ENCODE measurements at regions not wholly inside any gene's neighbourhood (a gene's known extent, or its start where the extent isn't known, plus 50 kb on each side); places are given as distances from the start of the nearest gene placed in this dataset.
"Not testable (repeated sequence)": the region's sequence is repeated elsewhere in the genome, so short reads cannot be mapped to it uniquely, and the experiment has no call there.

DNA sequence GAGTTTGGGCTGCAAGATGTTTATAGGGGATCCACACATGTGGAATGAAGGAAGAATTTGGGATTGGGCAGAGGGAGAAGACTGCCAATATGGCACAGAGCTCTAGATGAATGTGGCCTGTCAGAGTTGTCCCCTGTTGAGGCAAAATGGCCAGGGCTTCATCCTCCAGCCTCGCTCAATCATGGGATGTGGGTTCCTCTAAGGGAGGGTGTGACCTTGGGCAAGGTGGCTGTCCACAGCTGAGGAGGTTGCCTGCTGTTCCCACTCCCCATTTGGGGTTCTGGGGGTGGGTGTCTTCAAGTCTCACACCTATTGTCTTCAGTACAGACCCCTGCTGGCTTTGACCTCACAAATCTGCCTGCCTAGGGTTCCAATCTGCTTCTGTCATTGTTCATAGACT is 121.6 kb upstream of the FAM204A start:
- DNase-seq = no peak

DNA sequence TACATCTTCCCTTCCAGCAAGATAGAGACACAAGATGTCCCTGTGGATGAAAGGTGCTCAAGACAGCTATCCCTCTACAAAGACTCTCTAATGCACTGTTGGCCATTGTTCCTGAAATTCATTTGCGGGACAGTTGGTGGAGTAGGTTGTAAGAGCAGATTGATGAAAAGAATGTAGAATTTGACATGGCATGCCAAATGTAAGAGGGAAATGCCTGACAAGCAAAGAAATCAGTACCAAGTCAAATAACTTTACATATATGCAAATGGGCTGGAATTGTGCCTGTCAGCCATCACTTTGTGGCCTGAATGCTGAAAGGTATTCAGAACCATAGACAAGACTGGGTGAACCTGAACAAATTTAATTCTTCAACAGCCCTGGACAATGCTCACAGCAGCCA is 120.3 kb upstream of the FAM204A start:
- no peak for DNase-seq

DNA sequence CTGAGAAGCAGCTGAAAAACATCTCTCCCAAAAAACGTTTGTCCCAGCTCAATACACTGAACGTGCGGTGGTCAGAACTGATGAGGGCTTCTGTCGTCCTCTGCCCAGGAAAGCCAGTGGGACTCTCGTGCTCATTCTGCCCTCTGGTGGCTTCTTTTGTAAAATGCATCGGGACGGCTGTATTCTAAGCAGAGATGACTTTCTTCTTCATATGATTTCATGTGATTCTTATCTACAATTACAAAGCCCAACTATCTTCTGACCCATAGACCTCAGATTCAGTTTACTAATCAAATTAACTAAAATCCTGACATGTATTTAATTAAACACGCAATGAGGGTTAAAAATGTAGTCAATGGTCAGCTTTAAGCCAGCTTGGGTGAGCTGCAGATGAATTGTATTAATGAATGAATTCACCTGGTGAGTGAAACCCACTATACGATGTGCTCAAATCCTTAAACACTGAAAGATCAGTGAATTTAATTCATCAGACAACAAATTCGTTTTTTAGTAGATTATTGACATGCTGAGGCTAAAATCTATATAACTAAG is 117.6 kb upstream of the FAM204A start:
- peak; percentile 26 for DNase-seq

DNA sequence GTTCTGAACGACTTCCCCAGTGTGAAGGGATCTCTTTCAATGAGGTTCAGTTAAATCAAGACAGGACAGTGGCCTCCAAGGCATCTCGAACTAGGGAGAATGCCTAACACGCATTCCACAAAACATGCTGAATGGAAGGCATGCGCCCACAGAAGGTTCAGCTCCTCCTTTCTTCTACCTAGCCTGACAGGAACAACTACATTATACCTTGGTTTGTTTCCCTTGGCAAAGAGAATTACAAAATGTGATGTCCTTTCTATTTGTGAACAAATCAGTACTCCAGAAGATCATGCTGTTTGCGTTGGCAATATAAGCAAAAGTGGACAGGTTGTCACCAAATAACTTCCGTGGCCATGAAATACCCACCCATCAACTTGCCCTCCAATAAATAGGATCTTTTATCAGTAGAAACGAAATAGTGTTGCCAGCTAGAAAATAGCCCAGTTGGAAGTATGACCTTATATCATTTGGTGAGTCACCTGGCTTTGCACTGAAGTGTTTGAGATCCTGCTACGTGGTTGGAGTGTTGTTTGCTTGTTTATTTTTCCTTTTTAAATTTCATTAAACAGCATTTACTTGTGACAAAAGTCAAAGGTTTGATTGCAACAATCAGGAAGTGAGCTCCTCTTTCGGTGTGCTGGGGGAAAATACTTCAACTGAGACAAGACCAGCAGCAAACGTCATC is 117.0 kb upstream of the FAM204A start:
- DNase-seq = no peak

DNA sequence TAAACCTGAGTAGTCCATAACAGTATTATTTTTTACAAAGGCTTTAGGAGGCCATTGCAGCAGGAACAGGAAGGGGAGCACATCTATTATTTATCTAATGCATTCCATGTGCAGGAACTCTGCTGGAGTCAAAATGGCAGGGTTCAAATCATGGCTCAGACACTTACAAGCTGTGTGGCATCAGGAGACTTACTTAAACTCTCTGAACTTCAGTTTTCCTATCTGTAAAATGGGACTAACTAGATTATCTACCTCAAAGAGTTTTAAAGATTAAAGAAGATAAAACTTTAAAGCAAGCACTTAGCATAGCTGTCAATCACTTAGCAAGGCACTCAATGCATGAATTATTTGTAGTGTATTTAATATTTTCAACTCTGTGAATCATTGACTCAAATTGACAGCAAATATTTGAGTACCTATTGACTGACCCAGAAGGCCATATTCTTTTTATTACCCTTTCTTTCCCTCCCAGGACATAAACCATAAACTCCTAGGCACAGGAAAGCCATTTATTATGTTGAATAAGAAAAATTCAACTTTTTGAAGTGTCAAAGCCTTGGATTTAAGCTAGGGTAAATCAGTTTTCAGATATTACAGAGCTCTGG is 115.8 kb upstream of the FAM204A start:
- DNase-seq = no peak

DNA sequence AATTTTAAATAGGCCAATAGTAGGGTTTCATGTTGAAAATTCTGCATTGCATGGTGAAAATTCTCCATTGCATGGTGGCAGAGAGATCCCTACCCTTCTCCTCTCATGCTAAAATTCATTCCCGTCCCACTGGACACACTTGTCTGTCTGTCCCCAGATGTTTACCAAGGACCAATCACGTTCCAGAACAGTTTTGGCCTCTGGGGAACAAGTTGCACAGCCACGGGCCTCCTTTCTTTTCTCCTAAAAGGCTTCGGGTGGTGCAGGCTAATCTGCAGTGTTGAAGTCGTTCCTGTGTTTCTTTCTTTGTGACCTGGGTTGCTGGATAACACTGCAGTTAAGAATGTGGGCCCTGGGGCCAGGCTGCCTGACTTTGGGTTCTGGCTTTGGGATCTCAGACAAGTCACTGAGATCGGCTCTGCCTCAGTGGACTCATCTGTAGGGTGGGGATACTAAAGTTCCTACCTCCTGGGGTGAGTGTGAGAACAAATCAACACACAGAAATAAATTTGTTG is 113.1 kb upstream of the FAM204A start:
- DNase-seq = no peak

DNA sequence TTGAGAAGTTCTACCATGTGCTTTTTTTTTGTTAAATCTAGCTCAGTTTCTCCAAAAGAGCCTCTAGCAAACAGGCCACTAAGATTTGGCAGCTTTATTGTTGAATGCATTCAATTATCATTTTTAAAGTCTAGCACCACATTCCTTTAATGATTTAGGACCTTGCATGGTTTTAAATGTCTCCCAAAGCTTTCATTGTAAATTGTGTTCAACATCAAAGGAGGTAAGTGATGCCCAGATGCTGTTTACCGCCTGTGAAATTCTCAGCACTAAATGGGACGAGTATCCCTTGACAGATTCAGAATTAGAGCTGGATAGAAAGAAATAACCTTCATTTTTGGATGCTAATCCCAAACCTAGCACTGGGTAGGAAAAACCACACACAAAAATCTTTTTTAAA is 112.1 kb upstream of the FAM204A start:
- DNase-seq = no peak

DNA sequence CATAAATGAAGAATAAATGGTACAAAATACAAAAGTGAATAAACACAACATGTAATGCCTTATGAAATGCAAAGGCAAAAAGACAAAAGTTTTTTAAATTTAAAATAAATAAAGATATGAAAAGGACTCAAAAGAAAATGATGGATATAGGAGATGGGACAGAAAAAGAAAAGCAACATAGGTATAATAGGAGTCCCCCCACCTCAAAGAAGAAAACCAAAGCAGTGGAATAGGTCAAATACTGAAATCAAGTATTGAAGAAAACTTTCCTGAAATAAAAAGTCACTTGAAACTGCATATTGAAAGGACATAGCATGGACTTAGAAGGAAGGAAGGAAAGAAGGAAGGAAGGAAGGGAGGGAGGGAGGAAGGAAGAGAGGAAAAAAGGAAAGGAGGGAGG is 110.0 kb upstream of the FAM204A start:
- DNase-seq = no peak

DNA sequence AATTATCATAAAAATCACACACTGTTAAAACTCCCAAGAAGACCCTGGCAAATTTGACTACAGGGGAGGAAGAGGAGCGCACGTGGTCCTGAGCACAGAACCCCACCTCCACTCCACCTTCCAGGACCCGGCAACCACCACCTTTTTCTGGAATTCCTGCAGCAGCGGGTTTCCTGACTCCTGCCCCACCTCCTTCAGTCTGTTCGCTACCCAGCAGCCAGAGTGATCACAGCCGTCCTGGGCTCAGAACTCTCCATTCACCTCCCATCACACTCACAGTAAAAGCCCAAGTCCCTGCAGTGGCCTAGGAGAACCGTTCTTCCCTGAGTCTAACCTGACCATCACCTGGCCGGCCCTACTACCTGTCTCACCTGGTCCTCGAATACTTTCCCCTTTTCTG is 107.4 kb upstream of the FAM204A start:
- DNase-seq = no peak

DNA sequence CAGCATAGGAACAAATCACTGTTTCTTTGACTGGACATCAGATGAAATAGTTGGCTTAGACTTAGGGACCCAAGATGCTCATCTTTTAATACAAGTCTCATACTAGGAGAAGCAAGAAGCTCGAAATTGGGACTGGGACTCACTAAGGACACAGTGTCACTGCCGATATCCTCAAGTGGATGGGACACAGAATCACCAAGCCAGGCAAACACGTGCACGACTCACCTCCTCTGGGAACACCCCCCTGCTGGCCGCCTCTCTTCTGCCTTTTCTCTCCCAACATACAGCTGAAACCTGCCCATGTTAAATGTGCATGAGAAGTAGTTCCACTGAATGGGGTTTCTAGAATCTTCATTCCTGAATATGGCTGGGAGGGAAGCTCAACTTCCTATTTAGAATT is 106.6 kb upstream of the FAM204A start:
- no peak for DNase-seq

DNA sequence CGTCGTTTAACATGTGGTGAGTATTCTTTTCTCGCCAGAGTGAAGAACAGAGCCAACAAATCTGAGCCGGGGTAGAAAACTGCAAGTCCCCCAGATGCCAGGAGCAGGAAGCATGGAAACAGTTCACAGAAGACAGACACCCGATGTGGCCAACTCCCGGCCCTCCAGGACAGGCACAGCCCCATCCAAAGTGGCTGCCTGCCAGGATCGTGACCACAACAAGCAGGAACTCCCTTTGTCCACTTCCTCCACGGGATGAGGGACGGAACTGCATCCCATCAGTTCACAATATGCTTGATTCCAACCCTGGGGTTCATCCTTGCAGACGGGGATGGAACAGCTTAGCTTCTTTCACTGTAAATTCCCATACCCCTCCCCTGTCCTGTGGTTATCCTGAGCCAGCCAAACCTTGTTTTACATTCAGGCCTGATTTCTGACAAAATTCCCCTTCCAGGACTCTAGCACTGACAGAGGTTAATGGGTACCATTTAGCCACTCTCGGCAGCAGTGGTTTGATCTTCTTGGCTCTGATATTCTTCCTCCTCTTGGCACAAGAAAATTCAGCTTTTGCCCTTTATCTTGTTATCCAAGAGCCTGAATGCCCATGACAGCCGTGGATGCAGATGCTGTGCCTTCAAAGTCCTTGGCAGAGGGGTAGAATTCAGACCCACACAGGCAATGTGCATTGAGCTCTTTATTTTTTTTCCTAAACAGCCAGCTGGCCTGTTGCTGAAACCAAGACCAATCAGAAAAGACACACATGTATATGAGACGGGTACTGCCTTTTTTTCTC is 105.5 kb upstream of the FAM204A start:
- no peak for DNase-seq

DNA sequence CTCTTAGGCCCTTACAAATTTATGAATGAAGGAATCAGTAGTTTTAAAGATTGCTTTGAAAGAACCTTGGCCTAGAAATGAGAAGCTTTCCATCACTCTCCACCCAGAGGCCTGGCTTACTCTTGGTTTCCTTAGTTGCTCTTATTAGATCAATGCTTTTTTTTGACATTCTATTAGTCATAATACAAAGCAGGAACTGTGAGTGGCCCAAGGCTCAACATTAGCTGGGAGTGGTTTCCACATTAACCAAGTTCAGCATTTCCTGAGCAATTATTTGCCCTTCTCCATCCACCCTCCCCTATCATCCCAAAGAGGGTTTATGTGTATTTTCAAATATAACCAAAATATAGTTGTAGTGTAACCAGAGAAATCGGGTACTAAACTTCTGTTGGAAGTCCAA is 103.4 kb upstream of the FAM204A start:
- DNase-seq = no peak

DNA sequence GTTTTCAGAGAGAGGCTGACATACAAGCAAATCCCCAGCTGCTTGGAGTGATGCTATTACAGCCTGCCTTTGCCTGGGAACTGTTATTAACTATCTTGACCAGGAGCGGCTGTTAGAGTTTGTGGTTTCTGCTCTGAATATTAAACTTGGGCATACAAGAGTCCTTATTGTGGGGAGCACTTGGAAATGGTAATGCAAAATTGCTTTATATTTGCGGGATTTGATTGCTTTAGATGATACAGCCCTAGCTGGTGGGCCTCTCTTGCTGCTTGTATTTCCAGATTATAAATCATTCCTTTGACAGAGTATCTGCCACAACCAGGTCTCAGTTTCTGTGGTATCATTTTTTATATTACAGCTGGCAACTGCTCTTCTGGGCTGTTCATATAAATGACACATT is 101.9 kb upstream of the FAM204A start:
- no peak for DNase-seq

DNA sequence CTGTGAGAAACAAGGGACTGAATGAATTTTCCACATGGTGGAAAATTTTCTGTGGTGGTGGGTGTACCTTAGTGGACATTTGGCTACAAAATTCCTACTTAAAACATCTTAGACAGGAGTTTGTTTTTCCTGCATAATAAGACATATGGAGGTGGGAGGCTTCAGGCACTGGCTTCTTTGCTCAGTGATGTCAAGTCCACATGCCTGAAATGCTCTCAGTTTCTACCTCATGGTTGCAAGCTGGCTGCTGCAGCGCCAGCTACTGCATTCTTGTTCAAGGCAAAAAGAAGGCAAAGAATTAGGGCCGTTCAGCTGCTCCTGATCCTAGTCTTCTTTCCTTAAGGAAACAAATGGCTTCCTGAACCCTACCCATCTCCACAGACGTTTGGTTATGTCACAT is 99.9 kb upstream of the FAM204A start:
- no peak for DNase-seq

DNA sequence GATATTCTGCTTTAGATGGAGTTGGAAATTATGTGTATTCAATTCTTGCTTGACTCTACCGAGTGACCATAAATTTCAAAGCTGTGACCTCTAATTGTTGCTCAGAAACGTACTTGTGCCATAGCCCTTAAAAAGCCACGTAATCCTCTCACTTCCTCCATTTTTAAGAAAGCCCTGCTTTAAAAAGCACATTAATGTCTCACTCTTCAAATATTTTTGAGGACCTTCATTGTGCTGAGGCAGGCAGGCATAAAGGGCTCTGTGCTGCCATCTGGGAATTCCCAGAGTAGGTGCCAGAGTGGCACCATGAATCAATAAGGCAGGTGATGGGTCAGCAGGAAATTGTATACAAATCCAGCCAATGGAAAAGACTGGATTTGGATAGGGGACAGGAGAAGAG is 97.7 kb upstream of the FAM204A start:
- DNase-seq = no peak

DNA sequence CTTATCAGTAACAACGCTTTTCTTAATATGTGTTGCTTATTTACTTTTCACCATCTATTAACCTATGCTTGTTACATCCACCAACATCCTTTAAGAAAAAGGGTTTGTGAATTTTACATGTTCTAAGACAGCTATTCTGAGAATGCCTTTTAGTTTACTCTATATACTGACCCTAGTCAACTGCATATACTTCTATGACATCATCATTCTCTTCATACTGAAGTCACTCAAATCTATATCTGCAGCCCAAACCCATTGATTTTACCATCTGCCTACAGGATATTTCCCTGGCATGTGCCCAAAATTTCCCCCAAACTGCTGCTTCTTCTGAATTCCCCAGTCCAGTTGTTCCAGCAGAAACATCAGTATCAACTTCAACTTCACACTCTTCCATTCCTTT is 94.6 kb upstream of the FAM204A start:
- no peak for DNase-seq

DNA sequence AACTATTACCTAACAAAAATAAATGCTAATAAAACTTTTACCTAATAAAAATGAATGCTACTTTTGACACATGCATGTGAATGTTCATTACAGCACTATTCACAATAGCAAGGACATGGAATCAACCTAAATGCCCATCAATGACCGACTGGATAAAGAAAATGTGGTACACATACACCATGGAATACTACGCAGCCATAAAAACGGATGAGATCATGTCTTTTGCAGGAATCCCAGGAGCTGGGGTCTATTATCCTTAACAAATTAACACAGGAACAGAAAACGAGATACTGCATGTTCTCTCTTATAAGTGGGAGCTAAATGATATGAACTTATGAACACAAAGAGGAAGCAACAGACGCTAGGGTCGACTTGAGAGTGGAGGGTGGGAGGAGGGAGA is 88.1 kb upstream of the FAM204A start:
- DNase-seq = no peak

DNA sequence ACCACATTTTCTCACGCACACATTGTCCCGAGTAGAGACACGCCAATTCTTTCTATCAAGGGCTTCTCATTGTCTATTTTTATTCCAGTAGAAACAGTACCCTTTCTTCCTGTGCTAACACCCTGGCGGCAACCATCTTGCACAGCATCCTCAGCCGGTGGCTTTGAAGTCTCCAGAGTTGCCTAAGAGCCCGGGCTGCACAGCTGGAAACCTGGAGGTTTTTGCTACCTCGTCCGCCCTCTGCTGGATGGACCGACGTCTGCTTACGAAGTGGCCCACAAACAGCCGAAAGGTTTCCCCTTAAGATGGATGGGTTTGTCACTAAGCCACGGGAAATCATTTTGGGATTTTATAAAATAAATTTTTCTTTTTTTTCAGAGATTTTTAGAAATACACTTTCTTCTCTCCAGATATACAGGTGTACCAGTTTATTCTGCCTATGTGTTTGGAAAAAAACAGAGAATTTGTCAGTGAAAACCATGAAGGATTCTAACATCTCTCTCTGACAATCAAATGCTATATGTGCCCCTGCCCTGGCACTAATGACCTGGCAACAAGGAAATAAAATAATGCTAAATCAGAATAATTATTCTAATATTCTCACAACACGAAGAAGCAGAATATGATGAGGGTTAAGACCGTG is 81.8 kb upstream of the FAM204A start:
- peak; percentile 56 for DNase-seq

DNA sequence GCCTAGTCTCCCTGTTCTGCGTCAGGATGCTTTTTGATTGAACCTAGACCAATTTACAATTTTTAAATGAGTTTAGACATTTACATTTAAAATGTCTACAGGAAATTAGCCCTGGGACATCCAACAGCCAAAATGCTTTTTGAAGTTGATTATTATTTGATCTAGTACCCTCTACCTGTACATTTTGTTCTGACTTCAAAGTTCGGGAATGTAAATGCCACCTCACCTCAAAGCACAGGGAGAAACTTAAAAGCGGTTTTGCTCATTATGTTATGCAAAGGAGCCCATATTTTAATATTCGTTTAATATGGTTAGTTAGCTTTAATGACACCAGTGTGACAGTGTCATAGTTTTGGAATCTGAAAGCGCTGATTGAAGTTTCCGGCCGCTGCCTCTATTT is 80.1 kb upstream of the FAM204A start:
- no peak for DNase-seq

DNA sequence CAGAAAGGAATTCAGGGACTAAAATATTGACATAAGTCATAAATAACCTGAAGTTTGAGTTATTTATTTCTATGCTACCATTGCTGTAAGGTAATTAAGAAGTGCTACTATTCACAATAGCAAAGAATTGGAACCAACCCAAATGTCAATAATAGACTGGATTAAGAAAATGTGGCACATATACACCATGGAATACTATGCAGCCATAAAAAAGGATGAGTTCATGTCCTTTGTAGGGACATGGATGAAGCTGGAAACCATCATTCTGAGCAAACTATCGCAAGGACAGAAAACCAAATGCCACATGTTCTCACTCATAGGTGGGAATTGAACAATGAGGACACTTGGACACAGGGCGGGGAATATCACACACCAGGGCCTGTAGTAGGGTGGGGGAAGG is 77.9 kb upstream of the FAM204A start:
- not testable (repeated sequence) for DNase-seq

DNA sequence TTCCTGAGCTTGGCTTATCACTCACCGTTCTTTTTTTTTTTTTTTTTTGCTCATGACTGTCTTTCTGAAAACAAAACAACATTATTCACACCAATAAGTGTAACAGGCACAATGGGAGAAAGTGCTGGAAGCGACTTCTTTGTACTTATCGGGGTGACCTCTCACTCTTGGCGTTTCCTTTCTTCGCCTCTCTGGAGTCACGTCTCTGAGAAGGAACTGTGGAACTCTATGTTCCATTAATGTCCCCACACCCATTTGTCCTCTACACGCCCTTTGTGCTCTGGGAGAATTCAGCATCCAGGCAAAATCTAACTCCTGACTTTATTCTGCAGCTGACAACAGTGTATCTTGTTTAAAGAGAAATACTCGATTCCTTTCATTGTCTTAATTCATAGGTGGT is 70.8 kb upstream of the FAM204A start:
- no peak for DNase-seq

DNA sequence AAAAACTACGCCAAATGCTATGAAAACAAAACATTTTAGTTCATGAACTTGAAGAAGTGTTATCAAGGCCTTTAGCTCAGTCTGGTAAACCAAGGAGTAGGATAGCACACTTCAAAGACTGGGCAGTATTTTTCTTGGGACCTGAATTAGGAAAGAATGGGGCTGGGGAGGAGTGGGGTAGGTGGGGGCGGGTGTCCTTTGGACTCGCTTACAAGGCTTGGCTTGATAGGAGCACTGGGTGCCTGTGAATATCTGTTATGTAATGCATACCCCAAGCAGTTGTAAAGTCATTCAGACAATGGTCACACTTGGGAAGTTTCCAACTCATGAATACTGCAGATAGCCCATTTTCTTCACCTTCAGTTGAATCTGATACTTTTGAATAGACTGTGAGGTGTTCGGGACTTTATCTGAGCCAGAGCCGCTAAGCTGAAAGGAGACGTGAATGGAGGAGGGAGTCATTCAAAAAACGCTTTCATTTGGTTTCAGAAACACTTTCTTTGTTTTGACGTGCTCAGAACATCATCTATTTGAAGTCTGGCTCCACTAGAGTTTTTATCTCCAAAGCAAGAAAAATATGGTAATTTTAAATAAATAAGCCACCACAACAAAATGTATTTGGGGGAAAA is 70.1 kb upstream of the FAM204A start:
- DNase-seq = no peak

DNA sequence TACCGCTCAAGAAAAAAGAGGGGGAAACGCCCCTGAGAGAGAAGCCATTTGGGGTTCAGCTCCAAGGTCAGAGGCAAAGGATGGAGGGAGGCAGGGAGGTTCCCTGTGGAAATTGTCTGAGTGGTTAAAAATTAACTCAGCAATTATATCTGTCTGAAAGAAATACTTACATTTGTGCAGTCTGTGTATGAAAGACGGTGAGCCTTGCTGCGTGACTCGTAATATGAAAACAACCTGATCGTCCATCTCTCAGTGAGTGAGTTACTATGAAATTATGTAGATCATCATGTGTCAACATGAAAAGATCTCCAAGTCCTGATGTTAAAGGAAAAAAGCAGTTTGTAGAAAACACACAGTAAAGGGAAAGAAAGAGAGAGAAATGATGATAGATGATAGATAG is 67.2 kb upstream of the FAM204A start:
- DNase-seq = no peak
